GM10266 (cell line): ENCODE measurements at regions not wholly inside any gene's neighbourhood (a gene's known extent, or its start where the extent isn't known, plus 50 kb on each side); places are given as distances from the start of the nearest gene placed in this dataset.

Experiments used
- DNase-seq: peaks from one replicate; pipeline ENCODE4 v3.0.0; 2012; ENCODE audit errors: extremely low spot score
- CTCF ChIP-seq: IDR thresholded peaks from 2 replicates; pipeline ENCODE4 v1.5.1; 2012; ENCODE audit warnings: mild to moderate bottlenecking, low read depth; ENCODE audit not compliant: control insufficient read depth, insufficient read depth; ENCODE audit errors: missing control alignments

- DNase-seq: no peak
- TF ChIP-seq CTCF: no peak
Observed at GRCh38 chr7:4612939-4613841, 68.9 kb upstream of the FOXK1 start.

GRCh38 chr7:4613846-4614548, 68.1 kb upstream of the FOXK1 start:
- no peak for DNase-seq
- no peak for TF ChIP-seq CTCF

- DNase-seq: no peak
- no peak for TF ChIP-seq CTCF
Observed at GRCh38 chr7:4616116-4616515, 66.0 kb upstream of the FOXK1 start.

GRCh38 chr7:4621396-4621795, 60.7 kb upstream of the FOXK1 start:
- no peak for DNase-seq
- no peak for TF ChIP-seq CTCF

- no peak for DNase-seq
- TF ChIP-seq CTCF: no peak
Observed at GRCh38 chr7:4626318-4626845, 55.7 kb upstream of the FOXK1 start.

GRCh38 chr7:4629287-4629895, 52.7 kb upstream of the FOXK1 start:
- TF ChIP-seq CTCF: no peak
- DNase-seq: no peak
